ENCODE measurements at regions not wholly inside any gene's neighbourhood (a gene's known extent, or its start where the extent isn't known, plus 50 kb on each side); places are given as distances from the start of the nearest gene placed in this dataset.

DNA sequence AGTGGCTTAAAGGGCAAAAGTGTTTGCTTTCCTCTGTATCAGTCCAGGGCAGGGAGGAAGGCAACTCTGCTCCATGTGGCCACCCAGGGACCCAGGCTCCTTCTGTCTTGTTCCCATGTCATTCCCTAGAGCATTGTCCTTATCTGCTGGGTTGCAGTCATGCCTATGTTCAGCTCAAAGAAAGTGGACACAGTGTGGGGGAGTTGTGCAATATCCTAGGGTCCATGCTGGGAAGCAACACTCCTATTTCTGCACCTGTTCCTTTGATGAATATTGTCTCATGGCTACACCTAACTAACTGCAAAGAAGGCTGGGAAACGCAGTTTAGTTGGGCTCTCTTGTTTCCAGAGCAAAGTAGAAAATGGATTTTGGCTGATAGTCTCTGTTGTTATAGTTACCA, 107.0 kb upstream of the OTUD4 start:
- TF ChIP-seq, protein P1, sequence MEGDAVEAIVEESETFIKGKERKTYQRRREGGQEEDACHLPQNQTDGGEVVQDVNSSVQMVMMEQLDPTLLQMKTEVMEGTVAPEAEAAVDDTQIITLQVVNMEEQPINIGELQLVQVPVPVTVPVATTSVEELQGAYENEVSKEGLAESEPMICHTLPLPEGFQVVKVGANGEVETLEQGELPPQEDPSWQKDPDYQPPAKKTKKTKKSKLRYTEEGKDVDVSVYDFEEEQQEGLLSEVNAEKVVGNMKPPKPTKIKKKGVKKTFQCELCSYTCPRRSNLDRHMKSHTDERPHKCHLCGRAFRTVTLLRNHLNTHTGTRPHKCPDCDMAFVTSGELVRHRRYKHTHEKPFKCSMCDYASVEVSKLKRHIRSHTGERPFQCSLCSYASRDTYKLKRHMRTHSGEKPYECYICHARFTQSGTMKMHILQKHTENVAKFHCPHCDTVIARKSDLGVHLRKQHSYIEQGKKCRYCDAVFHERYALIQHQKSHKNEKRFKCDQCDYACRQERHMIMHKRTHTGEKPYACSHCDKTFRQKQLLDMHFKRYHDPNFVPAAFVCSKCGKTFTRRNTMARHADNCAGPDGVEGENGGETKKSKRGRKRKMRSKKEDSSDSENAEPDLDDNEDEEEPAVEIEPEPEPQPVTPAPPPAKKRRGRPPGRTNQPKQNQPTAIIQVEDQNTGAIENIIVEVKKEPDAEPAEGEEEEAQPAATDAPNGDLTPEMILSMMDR (IDR thresholded peaks at IDR 0.05), result no peak
- TF ChIP-seq POLR2A (IDR thresholded peaks at IDR 0.05; ENCODE audit: low read depth) (no peak), POLR2AphosphoS5 (IDR thresholded peaks at IDR 0.05) (no peak)
